Breast epithelium (tissue), 3 donors: ENCODE measurements at regions not wholly inside any gene's neighbourhood (a gene's known extent, or its start where the extent isn't known, plus 50 kb on each side); places are given as distances from the start of the nearest gene placed in this dataset.

ENCODE experiments used
- POLR2A ChIP-seq: fragments of 450-650 bp; IDR thresholded peaks from one replicate; pipeline ENCODE4 v1.6.1; 2016; ENCODE audit warnings: antibody characterized with exemption, mild to moderate bottlenecking, moderate library complexity
- POLR2AphosphoS5 ChIP-seq, 3 donors: sonication (generic); formaldehyde crosslinking; IDR thresholded peaks; one replicate each; pipeline ENCODE4 v1.6.1; 2017; ENCODE audit warnings: antibody characterized with exemption in 3 of 3
- TF ChIP-seq, protein P1 (sequence below), 3 donors: fragments of 450-650 bp; IDR thresholded peaks; one replicate each; pipeline ENCODE4 v1.5.1; 2016 to 2017; ENCODE audit warnings: antibody characterized with exemption in 3 of 3, mild to moderate bottlenecking in 3 of 3, moderate library complexity in 3 of 3

DNA sequence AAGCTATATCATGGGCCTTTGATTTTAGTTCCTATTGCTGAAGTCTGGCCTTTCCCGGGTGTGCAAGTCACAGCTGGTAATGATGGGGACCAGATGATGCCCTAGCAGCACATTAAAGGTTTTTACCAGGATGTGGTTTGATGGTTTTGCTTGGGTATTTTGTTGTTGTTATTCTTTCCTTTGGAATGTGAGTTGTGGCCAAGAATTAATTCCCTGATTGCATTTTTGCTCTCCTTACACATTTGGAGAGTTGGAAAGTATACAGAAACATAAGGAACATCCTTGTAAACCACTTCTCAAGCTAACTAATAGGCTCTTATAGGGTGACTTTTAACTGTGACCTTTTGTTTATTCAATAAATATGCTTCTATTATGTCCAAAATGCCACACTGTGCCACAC, 154.1 kb upstream of the MMADHC start:
- TF ChIP-seq, protein P1, sequence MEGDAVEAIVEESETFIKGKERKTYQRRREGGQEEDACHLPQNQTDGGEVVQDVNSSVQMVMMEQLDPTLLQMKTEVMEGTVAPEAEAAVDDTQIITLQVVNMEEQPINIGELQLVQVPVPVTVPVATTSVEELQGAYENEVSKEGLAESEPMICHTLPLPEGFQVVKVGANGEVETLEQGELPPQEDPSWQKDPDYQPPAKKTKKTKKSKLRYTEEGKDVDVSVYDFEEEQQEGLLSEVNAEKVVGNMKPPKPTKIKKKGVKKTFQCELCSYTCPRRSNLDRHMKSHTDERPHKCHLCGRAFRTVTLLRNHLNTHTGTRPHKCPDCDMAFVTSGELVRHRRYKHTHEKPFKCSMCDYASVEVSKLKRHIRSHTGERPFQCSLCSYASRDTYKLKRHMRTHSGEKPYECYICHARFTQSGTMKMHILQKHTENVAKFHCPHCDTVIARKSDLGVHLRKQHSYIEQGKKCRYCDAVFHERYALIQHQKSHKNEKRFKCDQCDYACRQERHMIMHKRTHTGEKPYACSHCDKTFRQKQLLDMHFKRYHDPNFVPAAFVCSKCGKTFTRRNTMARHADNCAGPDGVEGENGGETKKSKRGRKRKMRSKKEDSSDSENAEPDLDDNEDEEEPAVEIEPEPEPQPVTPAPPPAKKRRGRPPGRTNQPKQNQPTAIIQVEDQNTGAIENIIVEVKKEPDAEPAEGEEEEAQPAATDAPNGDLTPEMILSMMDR (IDR thresholded peaks at IDR 0.05) = no peak
- TF ChIP-seq POLR2A (no peak), POLR2AphosphoS5 (IDR thresholded peaks at IDR 0.05) (no peak)
